SK-N-MC (cell line): ENCODE measurements at regions not wholly inside any gene's neighbourhood (a gene's known extent, or its start where the extent isn't known, plus 50 kb on each side); places are given as distances from the start of the nearest gene placed in this dataset.

ENCODE experiments used
- EZH2 ChIP-seq: fragments of 200-600 bp; sonication (generic); IDR thresholded peaks from one replicate; pipeline ENCODE4 v1.6.1; 2017; ENCODE audit warnings: antibody characterized with exemption
- FOXP2 ChIP-seq: optimal IDR thresholded peaks from 2 replicates; pipeline ENCODE3; 2011; ENCODE audit warnings: mild to moderate bottlenecking, moderate library complexity; ENCODE audit not compliant: insufficient read depth; ENCODE audit errors: extremely low read length, control extremely low read depth
- POLR2AphosphoS5 ChIP-seq: IDR thresholded peaks from 2 replicates; pipeline ENCODE4 v1.6.1; 2012; ENCODE audit warnings: mild to moderate bottlenecking, low read depth, low read length, borderline replicate concordance

DNA sequence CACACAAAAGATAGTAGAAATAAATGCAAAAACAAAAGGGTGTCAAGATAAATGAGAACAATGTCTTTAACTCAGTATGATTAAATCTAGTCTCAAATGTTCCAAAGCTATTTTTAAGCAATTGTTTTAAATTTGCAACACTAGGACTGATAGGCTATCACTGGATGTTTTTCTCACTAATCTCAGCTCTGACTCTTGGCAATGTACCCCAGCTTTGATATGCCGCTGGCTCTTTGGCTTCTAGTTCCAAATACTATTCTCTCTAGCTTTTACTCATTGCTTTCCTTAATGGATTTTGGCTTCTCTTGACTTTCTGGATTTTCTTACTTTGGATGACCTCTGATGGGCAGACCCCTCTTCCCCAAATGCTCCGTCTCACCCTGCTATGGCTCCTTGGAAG lies 116.0 kb upstream of the SLC35B3 start:
- TF ChIP-seq EZH2 (no peak), POLR2AphosphoS5 (no peak), FOXP2 (no peak)
